ENCODE measurements at regions not wholly inside any gene's neighbourhood (a gene's known extent, or its start where the extent isn't known, plus 50 kb on each side); places are given as distances from the start of the nearest gene placed in this dataset.

GRCh38 chr7:54860003-54860775, 101.2 kb upstream of the SEC61G start:
- H3K36me3 ChIP-seq (ENCODE audit: control insufficient read depth, insufficient read depth, low read length): no peaks in the 10 kb centered on the region
- no peak for TF ChIP-seq CTCF (IDR thresholded peaks at IDR 0.05; ENCODE audit: insufficient read depth, low read length, poor library complexity, severe bottlenecking)
- no peak for DNase-seq (ENCODE audit: low read depth)
- H3K4me3 ChIP-seq (ENCODE audit: low read depth, low read length): no peak overlapping the region
- H3K27me3 ChIP-seq (ENCODE audit: control insufficient read depth, insufficient read depth, low read length): no peaks in the 10 kb centered on the region

GRCh38 chr7:54860843-54861242, 101.8 kb upstream of the SEC61G start:
- no peak overlapping the region for H3K4me3 ChIP-seq (ENCODE audit: low read depth, low read length)
- H3K27me3 ChIP-seq (ENCODE audit: control insufficient read depth, insufficient read depth, low read length): no peaks in the 10 kb centered on the region
- TF ChIP-seq CTCF (IDR thresholded peaks at IDR 0.05; ENCODE audit: insufficient read depth, low read length, poor library complexity, severe bottlenecking): no peak
- DNase-seq (ENCODE audit: low read depth): no peak
- H3K36me3 ChIP-seq (ENCODE audit: control insufficient read depth, insufficient read depth, low read length): no peaks in the 10 kb centered on the region

DNA sequence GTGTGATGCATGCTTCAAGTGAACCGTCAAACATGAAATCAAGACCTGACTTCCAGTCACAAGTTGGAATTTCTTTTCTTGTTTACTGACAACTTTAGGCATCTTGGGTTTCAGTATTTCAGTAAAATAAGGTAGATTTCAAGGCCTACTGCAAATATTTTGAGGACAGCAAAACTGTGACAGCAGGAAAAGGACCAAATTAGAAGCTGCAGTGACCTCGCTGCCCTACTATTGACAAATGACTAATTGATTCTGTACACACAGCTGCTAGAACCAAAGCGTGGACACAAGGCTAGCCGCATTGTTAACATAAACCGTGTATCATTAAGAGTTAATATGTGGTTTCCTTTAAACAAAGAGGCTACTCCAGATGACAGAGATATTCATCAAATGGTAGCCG, 105.7 kb upstream of the SEC61G start:
- no peak overlapping the region for H3K4me3 ChIP-seq (ENCODE audit: low read depth, low read length)
- H3K36me3 ChIP-seq (ENCODE audit: control insufficient read depth, insufficient read depth, low read length): no peaks in the 10 kb centered on the region
- no peak for DNase-seq (ENCODE audit: low read depth)
- H3K27me3 ChIP-seq (ENCODE audit: control insufficient read depth, insufficient read depth, low read length): no peaks in the 10 kb centered on the region
- no peak for TF ChIP-seq CTCF (IDR thresholded peaks at IDR 0.05; ENCODE audit: insufficient read depth, low read length, poor library complexity, severe bottlenecking)

DNA sequence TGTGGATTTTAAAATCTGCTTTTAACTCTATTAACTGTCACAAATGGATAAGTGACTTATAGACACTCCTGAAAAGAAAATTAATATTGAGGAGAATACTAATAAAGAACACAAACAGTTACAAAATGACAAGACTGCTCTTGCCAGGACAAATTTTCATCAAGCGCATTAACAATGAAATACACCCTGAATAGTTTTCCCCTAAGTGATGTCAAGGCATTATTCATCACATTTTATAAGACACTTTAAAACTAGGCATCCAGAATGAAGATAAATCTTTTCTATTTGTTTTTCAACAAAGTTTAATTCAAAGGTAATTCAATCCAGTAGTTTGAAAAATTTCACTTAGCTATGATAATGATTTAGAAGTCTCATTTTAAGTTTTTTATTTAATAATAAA, 110.5 kb upstream of the SEC61G start:
- no peaks in the 10 kb centered on the region for H3K27me3 ChIP-seq (ENCODE audit: control insufficient read depth, insufficient read depth, low read length)
- H3K36me3 ChIP-seq (ENCODE audit: control insufficient read depth, insufficient read depth, low read length): no peaks in the 10 kb centered on the region
- no peak overlapping the region for H3K4me3 ChIP-seq (ENCODE audit: low read depth, low read length)
- TF ChIP-seq CTCF (IDR thresholded peaks at IDR 0.05; ENCODE audit: insufficient read depth, low read length, poor library complexity, severe bottlenecking): no peak
- DNase-seq (ENCODE audit: low read depth): no peak

DNA sequence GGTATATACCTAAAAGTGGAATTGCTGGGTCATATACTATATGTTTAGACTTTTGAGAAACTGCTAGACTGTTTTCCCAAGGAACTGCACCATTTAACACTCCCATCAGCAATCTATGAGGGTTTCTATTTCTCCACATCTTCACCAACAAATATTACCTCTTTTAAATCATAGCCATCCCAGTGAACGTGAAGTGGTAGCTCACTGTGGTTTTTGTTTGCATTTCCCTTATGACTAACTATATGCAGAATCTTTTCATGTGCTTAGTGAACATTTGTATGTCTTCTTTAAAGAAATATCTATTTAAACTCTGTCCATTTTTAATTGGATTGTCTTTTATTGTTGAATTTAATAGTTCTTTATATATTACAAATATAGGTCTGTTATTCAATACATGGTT, 115.8 kb upstream of the SEC61G start:
- no peak for DNase-seq (ENCODE audit: low read depth)
- Histone ChIP-seq H3K4me3 (ENCODE audit: low read depth, low read length) (no peak overlapping the region), H3K27me3 (ENCODE audit: control insufficient read depth, insufficient read depth, low read length) (no peaks in the 10 kb centered on the region), H3K36me3 (ENCODE audit: control insufficient read depth, insufficient read depth, low read length) (no peaks in the 10 kb centered on the region)
- no peak for TF ChIP-seq CTCF (IDR thresholded peaks at IDR 0.05; ENCODE audit: insufficient read depth, low read length, poor library complexity, severe bottlenecking)

DNA sequence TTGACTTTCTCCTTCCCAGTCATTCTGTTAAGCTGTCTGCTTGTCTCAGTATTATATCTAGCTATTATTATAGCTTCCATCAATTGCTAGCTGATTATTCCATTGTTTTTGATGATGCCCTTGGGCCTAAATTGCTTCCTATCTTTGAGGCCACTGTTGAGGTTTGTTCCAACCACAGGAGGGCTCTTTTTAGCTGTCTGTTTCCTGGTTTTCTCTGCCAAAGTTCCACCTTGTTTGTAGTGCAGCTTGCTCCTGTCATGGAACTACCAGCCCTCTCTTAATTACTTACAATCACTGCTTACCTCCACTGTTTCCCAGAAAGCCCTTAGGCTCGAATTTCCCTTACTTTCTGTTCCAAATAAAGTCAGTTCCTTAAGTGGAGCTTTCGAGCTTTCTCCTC, 118.7 kb upstream of the SEC61G start:
- DNase-seq (ENCODE audit: low read depth): no peak
- H3K4me3 ChIP-seq (ENCODE audit: low read depth, low read length): no peak overlapping the region
- no peak for TF ChIP-seq CTCF (IDR thresholded peaks at IDR 0.05; ENCODE audit: insufficient read depth, low read length, poor library complexity, severe bottlenecking)
- no peaks in the 10 kb centered on the region for H3K36me3 ChIP-seq (ENCODE audit: control insufficient read depth, insufficient read depth, low read length)
- H3K27me3 ChIP-seq (ENCODE audit: control insufficient read depth, insufficient read depth, low read length): no peaks in the 10 kb centered on the region
